Motor neuron (in vitro differentiated cells): ENCODE measurements at regions not wholly inside any gene's neighbourhood (a gene's known extent, or its start where the extent isn't known, plus 50 kb on each side); places are given as distances from the start of the nearest gene placed in this dataset.
A peak's percentile ranks its signal among the peaks of the same experiment; 100 is the strongest.

ENCODE experiments used
- ATAC-seq, 8 experiments: fragments of 200-7000 bp; cut with Tn5 transposase; replicated peaks in 6 of 8; 2 replicates each; pipeline ENCODE4 v1.8.0; 2021; ENCODE audit warnings: mild to moderate bottlenecking in 8 of 8, moderate library complexity in 8 of 8
- H3K27ac ChIP-seq, 2 donors: fragments of 250-450 bp; sonication (Bioruptor Pico); 2 replicates each; pipeline ENCODE4 v1.9.0; 2021; ENCODE audit warnings: antibody characterized with exemption in 2 of 2, mild to moderate bottlenecking in 2 of 2, moderate library complexity in 1 of 2
- H3K4me1 ChIP-seq, 2 donors: fragments of 250-450 bp; sonication (Bioruptor Pico); replicated peaks in 1 of 2; 2 replicates each; pipeline ENCODE4 v1.6.1; 2021; ENCODE audit warnings: antibody characterized with exemption in 2 of 2, mild to moderate bottlenecking in 2 of 2, moderate library complexity in 1 of 2
- H3K4me3 ChIP-seq, 5 donors: fragments of 250-450 bp; sonication (Bioruptor Pico); 2 replicates each; pipeline ENCODE4 v1.9.0; 2021; ENCODE audit warnings: antibody characterized with exemption in 5 of 5, mild to moderate bottlenecking in 5 of 5, moderate library complexity in 4 of 5
- WGBS, 10 experiments: fragments of 450-650 bp; shearing (Covaris generic); methylation state at CpG; one replicate each; pipeline ENCODE4 v1.0.0; 2022; 5-methylcytosine and 5-hydroxymethylcytosine counted together
- in situ Hi-C, 9 experiments: fragments of 400-800 bp; cut with MboI; loops; one replicate each; pipeline ENCODE4 v1.15.0; 2021; ENCODE audit warnings: low sequenced_read_pairs in 9 of 9, low pct_unique_long_range_greater_than_20kb in 2 of 9; ENCODE audit not compliant: unreplicated experiment in 9 of 9

DNA sequence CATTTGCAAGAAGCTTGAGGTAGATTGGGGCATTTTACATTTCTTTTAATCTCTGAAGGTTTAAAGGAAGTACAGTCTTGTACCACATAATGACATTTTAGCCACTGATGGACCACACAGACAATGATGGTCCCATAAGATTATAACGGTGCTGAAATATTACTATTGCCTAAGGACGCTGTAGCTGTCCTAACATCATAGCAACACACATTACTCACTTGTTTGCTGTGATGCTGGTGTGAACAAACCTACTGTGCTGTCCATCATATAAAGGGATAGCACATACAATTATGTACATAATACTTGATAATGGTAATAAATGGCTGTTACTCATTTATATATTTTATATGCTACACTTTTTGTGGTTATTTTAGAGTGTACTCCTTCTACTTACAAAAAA lies 127.1 kb upstream of the CPNE8 start:
- peak in 3 of 8 experiments; percentile 36 to 56 (median 40) for ATAC-seq
- H3K4me1 ChIP-seq: peaks cover 0 to 16% of the 10 kb centered on the region in 2 donors
- no peak overlapping the region for H3K4me3 ChIP-seq
- WGBS, 10 experiments: 27 to 100% (median 81%) methylated on average over 2 of the region's 2 CpGs; no CpG with 5 or more reads in 2 of the 10 experiments
- in situ Hi-C loops: no loop called here
- no peak overlapping the region for H3K27ac ChIP-seq

GRCh38 chr12:39032034-39032433 lies 126.6 kb upstream of the CPNE8 start:
- in situ Hi-C loops: no loop called here
- Histone ChIP-seq H3K27ac (no peak overlapping the region), H3K4me3 (no peak overlapping the region), H3K4me1 (peaks cover 0 to 16% of the 10 kb centered on the region in 2 donors)
- peak in 1 of 8 experiments; percentile 12 for ATAC-seq

DNA sequence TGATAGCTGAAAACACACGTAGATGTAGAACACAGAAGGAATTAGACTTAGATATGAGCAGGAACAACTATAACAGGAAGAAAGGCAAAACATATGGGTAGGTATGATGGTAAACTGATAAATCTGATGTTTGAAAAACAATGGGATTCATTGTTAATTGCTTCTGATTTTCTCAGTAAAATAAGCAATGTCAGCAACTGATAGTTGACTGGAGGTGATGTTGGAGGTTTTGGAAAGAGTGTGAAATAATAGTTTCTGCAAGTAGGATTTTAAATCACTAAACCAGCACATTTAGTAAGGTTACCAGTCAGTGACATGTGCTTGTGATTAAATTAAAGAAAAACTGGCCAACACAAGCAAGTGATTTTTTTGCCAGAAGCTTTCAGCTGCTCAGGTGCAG lies 123.0 kb upstream of the CPNE8 start:
- WGBS, 10 experiments: 0 to 92% (median 62%) methylated on average over 1 of the region's 1 CpG; no CpG with 5 or more reads in 1 of the 10 experiments

GRCh38 chr12:39012870-39013269 lies 107.5 kb upstream of the CPNE8 start:
- no peaks in the 10 kb centered on the region for H3K4me1 ChIP-seq
- no peak overlapping the region for H3K27ac ChIP-seq
- WGBS, 10 experiments: 0 to 77% (median 18%) methylated on average over 1 of the region's 1 CpG; no CpG with 5 or more reads in 3 of the 10 experiments
- peak in 1 of 8 experiments; percentile 80 for ATAC-seq
- in situ Hi-C loops: no loop called here
- H3K4me3 ChIP-seq: no peak overlapping the region

More for the DNA sequence above, 123.0 kb upstream of the CPNE8 start:
- Histone ChIP-seq H3K27ac (no peak overlapping the region), H3K4me1 (peaks cover 0 to 16% of the 10 kb centered on the region in 2 donors), H3K4me3 (no peak overlapping the region)
- in situ Hi-C loops: no loop called here
- ATAC-seq: no peak

DNA sequence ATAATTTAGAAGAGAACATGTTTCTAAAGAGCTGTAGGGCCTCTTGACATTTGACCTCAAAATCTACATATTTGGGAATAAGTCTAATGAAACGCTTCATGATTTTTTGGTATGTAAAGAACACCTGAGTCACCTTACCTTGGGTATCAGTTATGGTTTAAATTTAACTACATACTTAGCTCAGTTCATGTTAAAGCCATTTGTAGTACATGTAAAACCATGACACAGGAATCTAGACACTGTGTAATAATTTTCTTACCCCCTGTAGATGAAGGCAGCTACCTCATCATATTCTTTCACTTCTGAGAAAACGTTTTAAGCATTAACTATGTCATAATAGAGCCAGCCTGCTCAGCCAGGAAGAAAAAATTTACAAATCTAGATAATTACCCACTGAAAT lies 105.8 kb upstream of the CPNE8 start:
- Histone ChIP-seq H3K4me3 (no peak overlapping the region), H3K4me1 (no peaks in the 10 kb centered on the region), H3K27ac (no peak overlapping the region)
- ATAC-seq: peak in 1 of 8 experiments; percentile 20
- in situ Hi-C loops: no loop called here
- WGBS, 10 experiments: 0 to 100% (median 35%) methylated on average over 1 to 2 of the region's 2 CpGs; no CpG with 5 or more reads in 2 of the 10 experiments

GRCh38 chr12:39010406-39010805 lies 105.0 kb upstream of the CPNE8 start:
- H3K27ac ChIP-seq: no peak overlapping the region
- no peaks in the 10 kb centered on the region for H3K4me1 ChIP-seq
- ATAC-seq: peak in 1 of 8 experiments; percentile 31
- in situ Hi-C loops: no loop called here
- H3K4me3 ChIP-seq: no peak overlapping the region
- WGBS, 10 experiments: 0 to 90% (median 38%) methylated on average over 1 of the region's 1 CpG; no CpG with 5 or more reads in 4 of the 10 experiments

DNA sequence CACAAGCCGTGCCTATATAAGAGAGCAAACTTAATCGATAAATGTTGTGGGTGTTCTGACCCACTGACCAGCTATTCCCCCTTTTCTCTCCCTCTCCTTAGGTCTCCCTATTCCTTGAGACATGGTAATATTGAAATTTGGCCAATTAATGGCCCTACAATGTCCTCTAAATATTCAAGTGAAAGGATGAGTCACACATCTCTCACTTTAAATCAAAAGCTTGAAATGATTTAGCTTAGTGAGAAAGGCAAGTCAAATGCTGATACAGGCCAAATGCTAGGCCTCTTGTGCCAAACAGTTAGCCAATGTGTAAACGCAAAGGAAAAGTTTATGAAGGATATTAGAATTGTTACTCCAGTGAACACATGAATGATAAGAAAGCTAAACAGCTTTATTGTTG lies 102.2 kb upstream of the CPNE8 start:
- no peak overlapping the region for H3K27ac ChIP-seq
- ATAC-seq: peak in 1 of 8 experiments; percentile 57
- in situ Hi-C loops: no loop called here
- H3K4me1 ChIP-seq: no peaks in the 10 kb centered on the region
- 0 to 100% (median 82%) methylated on average over 1 to 3 of the region's 3 CpGs; no CpG with 5 or more reads in 2 of the 10 experiments for WGBS, 10 experiments
- no peak overlapping the region for H3K4me3 ChIP-seq

DNA sequence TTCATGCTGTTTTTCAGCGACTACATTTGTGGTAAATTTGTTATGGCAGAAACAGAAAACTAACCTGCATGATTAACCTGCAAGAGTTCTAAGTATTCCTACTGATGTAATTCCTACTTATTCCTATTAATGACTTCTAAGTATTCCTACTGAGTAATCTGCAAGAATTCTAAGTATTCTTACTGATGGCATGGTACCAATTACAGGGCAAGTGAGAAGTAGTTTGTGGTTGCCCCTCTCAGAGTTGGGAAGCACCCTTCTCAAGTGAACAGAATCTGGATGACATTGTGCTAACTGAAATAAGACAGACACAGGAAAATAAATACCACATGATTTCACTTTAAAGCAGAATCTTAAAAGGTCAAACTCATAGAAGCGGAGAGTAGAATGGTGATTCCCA lies 100.9 kb upstream of the CPNE8 start:
- H3K27ac ChIP-seq: no peak overlapping the region
- in situ Hi-C loops: no loop called here
- no peaks in the 10 kb centered on the region for H3K4me1 ChIP-seq
- no peak for ATAC-seq
- H3K4me3 ChIP-seq: no peak overlapping the region
- WGBS, 10 experiments: 0 to 100% (median 65%) methylated on average over 1 to 2 of the region's 2 CpGs; no CpG with 5 or more reads in 2 of the 10 experiments

GRCh38 chr12:39005671-39006070 lies 100.3 kb upstream of the CPNE8 start:
- no peak for ATAC-seq
- H3K27ac ChIP-seq: no peak overlapping the region
- in situ Hi-C loops: no loop called here
- no peak overlapping the region for H3K4me3 ChIP-seq
- no peaks in the 10 kb centered on the region for H3K4me1 ChIP-seq

- in situ Hi-C loops: no loop called here
- WGBS, 10 experiments: 0 to 100% (median 63%) methylated on average over 1 to 3 of the region's 3 CpGs
- no peak overlapping the region for H3K27ac ChIP-seq
- H3K4me3 ChIP-seq: no peak overlapping the region
- no peaks in the 10 kb centered on the region for H3K4me1 ChIP-seq
- ATAC-seq: no peak
Measured at GRCh38 chr12:39003541-39004155, 98.3 kb upstream of the CPNE8 start.

GRCh38 chr12:39000370-39000769 lies 95.0 kb upstream of the CPNE8 start:
- Histone ChIP-seq H3K27ac (no peak overlapping the region), H3K4me3 (no peak overlapping the region), H3K4me1 (no peaks in the 10 kb centered on the region)
- no peak for ATAC-seq
- in situ Hi-C loops: no loop called here
- 6 to 94% (median 74%) methylated on average over 2 to 3 of the region's 3 CpGs; no CpG with 5 or more reads in 1 of the 10 experiments for WGBS, 10 experiments

DNA sequence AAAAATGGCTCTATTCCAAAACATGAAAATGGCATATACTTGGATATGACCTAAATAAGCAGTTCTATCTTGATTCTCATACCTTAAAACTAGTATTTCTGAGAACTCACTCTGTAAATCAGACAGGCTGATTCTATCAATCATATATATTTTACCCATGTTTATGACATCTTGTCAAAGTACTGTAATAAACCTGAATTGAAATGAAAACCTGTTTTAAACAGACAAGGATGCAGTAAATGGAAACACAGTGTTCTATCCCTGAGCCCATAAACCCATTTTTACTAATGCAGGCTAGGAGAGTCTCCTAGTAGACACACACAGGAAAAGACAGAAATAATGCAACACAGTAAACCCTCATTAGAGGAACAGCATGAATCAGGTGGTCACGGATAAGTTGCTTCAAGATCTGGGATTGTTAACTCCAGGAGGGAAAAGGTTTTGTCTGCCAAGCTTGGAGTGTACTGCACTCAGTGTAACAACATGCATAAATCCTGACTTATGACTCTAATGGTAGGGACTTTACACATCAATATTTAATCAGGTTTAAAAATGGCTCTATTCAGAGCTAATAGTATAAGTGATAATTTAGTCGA lies 93.6 kb upstream of the CPNE8 start:
- H3K4me3 ChIP-seq: no peak overlapping the region
- in situ Hi-C loops: no loop called here
- no peak overlapping the region for H3K27ac ChIP-seq
- ATAC-seq: no peak
- WGBS, 10 experiments: 0 to 100% (median 88%) methylated on average over 1 to 2 of the region's 2 CpGs; no CpG with 5 or more reads in 1 of the 10 experiments
- no peaks in the 10 kb centered on the region for H3K4me1 ChIP-seq

- no peak for ATAC-seq
- 0 to 88% (median 46%) methylated on average over 1 to 3 of the region's 3 CpGs for WGBS, 10 experiments
- no peak overlapping the region for H3K27ac ChIP-seq
- H3K4me3 ChIP-seq: no peak overlapping the region
- in situ Hi-C loops: no loop called here
- no peaks in the 10 kb centered on the region for H3K4me1 ChIP-seq
Measured at GRCh38 chr12:38995249-38995648, 89.9 kb upstream of the CPNE8 start.

GRCh38 chr12:38985961-38986360 lies 80.6 kb upstream of the CPNE8 start:
- in situ Hi-C loops: no loop called here
- no peak for ATAC-seq
- Histone ChIP-seq H3K27ac (no peak overlapping the region), H3K4me3 (no peak overlapping the region), H3K4me1 (no peaks in the 10 kb centered on the region)
- 0 to 100% (median 81%) methylated on average over 1 of the region's 1 CpG for WGBS, 10 experiments
